SU-DHL-6 (cell line): ENCODE measurements at regions not wholly inside any gene's neighbourhood (a gene's known extent, or its start where the extent isn't known, plus 50 kb on each side); places are given as distances from the start of the nearest gene placed in this dataset.

Experiments used
- H2AFZ ChIP-seq: fragments of 200-600 bp; sonication (generic); 2 replicates; pipeline ENCODE4 v1.6.1; 2014; ENCODE audit warnings: low read depth, mild to moderate bottlenecking, moderate library complexity, mixed read lengths, antibody characterized with exemption, low read length; ENCODE audit not compliant: severe bottlenecking
- H3F3A ChIP-seq: fragments of 200-600 bp; shearing (Covaris generic); 2 replicates; pipeline ENCODE4 v1.6.0; 2016; ENCODE audit warnings: antibody characterized with exemption, mild to moderate bottlenecking; ENCODE audit not compliant: insufficient read depth
- H3K27ac ChIP-seq: fragments of 200-600 bp; sonication (generic); 2 replicates; pipeline ENCODE4 v1.5.1; 2016; ENCODE audit warnings: low read depth, mild to moderate bottlenecking, low read length, moderate library complexity, mixed read lengths
- H3K27me3 ChIP-seq: fragments of 200-600 bp; sonication (generic), shearing (Covaris generic); 2 replicates; pipeline ENCODE4 v1.6.0; 2014; ENCODE audit warnings: mild to moderate bottlenecking, low read length
- H3K36me3 ChIP-seq: fragments of 200-600 bp; sonication (generic); 2 replicates; pipeline ENCODE4 v1.6.1; 2014; ENCODE audit warnings: mild to moderate bottlenecking, low read length, mixed read lengths
- H3K4me2 ChIP-seq: fragments of 300-600, 200-600 bp; shearing (Covaris generic), sonication (generic); 2 replicates; pipeline ENCODE4 v1.6.0; 2014; ENCODE audit warnings: low read length, low read depth, mild to moderate bottlenecking; ENCODE audit not compliant: poor library complexity, severe bottlenecking
- H3K4me3 ChIP-seq: fragments of 200-600 bp; sonication (generic); 2 replicates; pipeline ENCODE4 v1.5.1; 2014; ENCODE audit warnings: antibody characterized with exemption, low read length, mild to moderate bottlenecking, mixed read lengths; ENCODE audit not compliant: insufficient read depth, poor library complexity, severe bottlenecking
- H3K79me2 ChIP-seq: fragments of 200-600 bp; sonication (generic); 2 replicates; pipeline ENCODE4 v1.6.1; 2014; ENCODE audit warnings: mild to moderate bottlenecking, low read length, moderate library complexity; ENCODE audit not compliant: insufficient read depth
- H3K9ac ChIP-seq: fragments of 200-600 bp; sonication (generic); 2 replicates; pipeline ENCODE4 v1.7.0; 2014; ENCODE audit warnings: mild to moderate bottlenecking, low read length
- H3K9me2 ChIP-seq: fragments of 200-600 bp; sonication (generic); replicated peaks from 2 replicates; pipeline ENCODE4 v1.6.1; 2014; ENCODE audit warnings: low read length; ENCODE audit not compliant: insufficient read depth
- H3K9me3 ChIP-seq: fragments of 200-600 bp; sonication (generic); 2 replicates; pipeline ENCODE4 v1.6.1; 2014; ENCODE audit warnings: low read length, mixed read lengths; ENCODE audit not compliant: insufficient read depth
- H4K20me1 ChIP-seq: fragments of 200-600 bp; sonication (generic); 2 replicates; pipeline ENCODE4 v1.6.1; 2014; ENCODE audit warnings: low read depth, mild to moderate bottlenecking, antibody characterized with exemption, low read length, moderate library complexity, mixed read lengths
- EZH2phosphoT487 ChIP-seq: fragments of 200-600 bp; sonication (generic), shearing (Covaris generic); conservative IDR thresholded peaks from 2 replicates; pipeline ENCODE4 v1.6.1; 2018; ENCODE audit warnings: mild to moderate bottlenecking, antibody characterized with exemption, low read length, moderate library complexity, mixed read lengths
- TF ChIP-seq, protein P1 (sequence below): fragments of 200-600 bp; sonication (generic); IDR thresholded peaks from one replicate; pipeline ENCODE4 v1.5.1; 2017; ENCODE audit warnings: antibody characterized with exemption, mild to moderate bottlenecking, low read length, moderate library complexity; ENCODE audit not compliant: insufficient read depth, poor library complexity, severe bottlenecking

DNA sequence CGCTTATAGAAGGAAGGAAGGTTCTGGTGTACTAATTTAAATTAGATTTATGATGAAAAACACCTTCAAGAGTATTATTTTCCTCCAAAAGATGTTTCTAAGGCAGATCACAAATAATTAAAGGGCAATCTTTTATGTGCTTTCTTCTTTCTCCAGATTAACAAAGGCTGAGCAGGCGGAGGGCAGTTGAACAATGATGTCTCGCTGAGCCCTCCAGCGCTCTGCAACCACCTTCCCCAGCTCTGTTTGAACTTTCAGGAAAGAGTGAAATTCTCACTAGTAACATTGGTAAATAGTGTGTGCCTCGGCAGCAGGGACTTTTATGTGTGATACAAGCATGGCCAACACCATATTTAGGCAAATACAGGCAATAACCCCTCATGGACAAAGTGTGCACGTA is 379.1 kb upstream of the MKI67 start:
- H3K9me2 ChIP-seq, result no peaks in the 10 kb centered on the region; the same call in 1 of the 2 replicates
- TF ChIP-seq, protein P1, sequence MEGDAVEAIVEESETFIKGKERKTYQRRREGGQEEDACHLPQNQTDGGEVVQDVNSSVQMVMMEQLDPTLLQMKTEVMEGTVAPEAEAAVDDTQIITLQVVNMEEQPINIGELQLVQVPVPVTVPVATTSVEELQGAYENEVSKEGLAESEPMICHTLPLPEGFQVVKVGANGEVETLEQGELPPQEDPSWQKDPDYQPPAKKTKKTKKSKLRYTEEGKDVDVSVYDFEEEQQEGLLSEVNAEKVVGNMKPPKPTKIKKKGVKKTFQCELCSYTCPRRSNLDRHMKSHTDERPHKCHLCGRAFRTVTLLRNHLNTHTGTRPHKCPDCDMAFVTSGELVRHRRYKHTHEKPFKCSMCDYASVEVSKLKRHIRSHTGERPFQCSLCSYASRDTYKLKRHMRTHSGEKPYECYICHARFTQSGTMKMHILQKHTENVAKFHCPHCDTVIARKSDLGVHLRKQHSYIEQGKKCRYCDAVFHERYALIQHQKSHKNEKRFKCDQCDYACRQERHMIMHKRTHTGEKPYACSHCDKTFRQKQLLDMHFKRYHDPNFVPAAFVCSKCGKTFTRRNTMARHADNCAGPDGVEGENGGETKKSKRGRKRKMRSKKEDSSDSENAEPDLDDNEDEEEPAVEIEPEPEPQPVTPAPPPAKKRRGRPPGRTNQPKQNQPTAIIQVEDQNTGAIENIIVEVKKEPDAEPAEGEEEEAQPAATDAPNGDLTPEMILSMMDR, result no peak
- TF ChIP-seq EZH2phosphoT487, result no peak
- no peak overlapping the region for H3K27ac ChIP-seq
- no peak overlapping the region for H2AFZ ChIP-seq
- H3K4me3 ChIP-seq, result no peak overlapping the region
- no peaks in the 10 kb centered on the region for H3K27me3 ChIP-seq
- no peak overlapping the region for H3K9ac ChIP-seq
- H3K9me3 ChIP-seq, result no peaks in the 10 kb centered on the region
- H3K79me2 ChIP-seq, result no peaks in the 10 kb centered on the region
- H3K36me3 ChIP-seq, result no peaks in the 10 kb centered on the region
- no peaks in the 10 kb centered on the region for H3F3A ChIP-seq
- no peak overlapping the region for H3K4me2 ChIP-seq
- no peaks in the 10 kb centered on the region for H4K20me1 ChIP-seq

DNA sequence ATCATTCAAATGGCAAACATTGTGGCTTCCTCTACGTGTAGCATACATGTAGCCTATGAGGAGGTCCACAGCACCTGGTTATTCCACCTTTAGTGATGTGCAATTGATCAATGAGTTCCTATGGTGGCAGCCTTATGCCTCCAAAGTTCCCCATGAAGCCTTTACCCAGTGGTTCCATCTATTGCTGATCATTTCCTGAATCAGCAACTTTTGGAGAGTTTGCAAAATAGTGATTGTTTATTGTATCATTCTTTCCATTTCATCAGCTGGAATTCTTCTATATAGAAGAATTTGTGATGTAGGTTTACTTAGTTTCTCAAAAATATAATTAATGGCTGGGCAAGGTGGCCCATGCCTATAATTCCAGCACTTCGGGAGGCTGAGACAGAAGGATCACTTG is 380.2 kb upstream of the MKI67 start:
- Histone ChIP-seq H3K4me3 (no peak overlapping the region), H4K20me1 (no peaks in the 10 kb centered on the region), H3K9me2 (no peaks in the 10 kb centered on the region; the same call in 1 of the 2 replicates), H3K9ac (no peak overlapping the region), H3K4me2 (no peak overlapping the region), H3F3A (no peaks in the 10 kb centered on the region), H3K27me3 (no peaks in the 10 kb centered on the region), H3K36me3 (no peaks in the 10 kb centered on the region), H2AFZ (no peak overlapping the region), H3K27ac (no peak overlapping the region), H3K9me3 (no peaks in the 10 kb centered on the region), H3K79me2 (no peaks in the 10 kb centered on the region)
- no peak for TF ChIP-seq EZH2phosphoT487
- TF ChIP-seq, protein P1, result no peak

DNA sequence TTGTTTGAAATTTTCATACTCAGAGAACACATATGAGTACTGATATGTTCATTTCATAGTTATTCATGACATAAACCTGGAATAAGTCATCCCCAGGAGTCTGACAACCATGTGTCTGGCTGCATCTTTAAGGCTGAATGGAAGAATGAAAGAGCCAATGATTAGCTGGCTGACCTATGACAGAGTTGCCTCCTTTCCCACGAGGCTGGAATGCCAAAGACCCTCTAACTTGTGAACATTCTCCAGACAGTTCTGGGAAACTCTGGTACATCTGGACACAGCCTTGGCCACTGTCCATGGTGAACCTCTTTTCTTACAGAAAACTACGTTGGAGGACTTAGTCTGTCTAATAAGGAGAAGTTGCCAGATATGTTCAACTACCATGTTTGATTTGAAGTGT is 380.8 kb upstream of the MKI67 start:
- no peak overlapping the region for H3K4me3 ChIP-seq
- H4K20me1 ChIP-seq, result no peaks in the 10 kb centered on the region
- TF ChIP-seq, protein P1, result no peak
- TF ChIP-seq EZH2phosphoT487, result no peak
- no peaks in the 10 kb centered on the region for H3K79me2 ChIP-seq
- no peaks in the 10 kb centered on the region for H3K36me3 ChIP-seq
- H3F3A ChIP-seq, result no peaks in the 10 kb centered on the region
- no peaks in the 10 kb centered on the region; the same call in 1 of the 2 replicates for H3K9me2 ChIP-seq
- no peak overlapping the region for H2AFZ ChIP-seq
- H3K27ac ChIP-seq, result no peak overlapping the region
- H3K9me3 ChIP-seq, result no peaks in the 10 kb centered on the region
- H3K9ac ChIP-seq, result no peak overlapping the region
- no peak overlapping the region for H3K4me2 ChIP-seq
- no peaks in the 10 kb centered on the region for H3K27me3 ChIP-seq

DNA sequence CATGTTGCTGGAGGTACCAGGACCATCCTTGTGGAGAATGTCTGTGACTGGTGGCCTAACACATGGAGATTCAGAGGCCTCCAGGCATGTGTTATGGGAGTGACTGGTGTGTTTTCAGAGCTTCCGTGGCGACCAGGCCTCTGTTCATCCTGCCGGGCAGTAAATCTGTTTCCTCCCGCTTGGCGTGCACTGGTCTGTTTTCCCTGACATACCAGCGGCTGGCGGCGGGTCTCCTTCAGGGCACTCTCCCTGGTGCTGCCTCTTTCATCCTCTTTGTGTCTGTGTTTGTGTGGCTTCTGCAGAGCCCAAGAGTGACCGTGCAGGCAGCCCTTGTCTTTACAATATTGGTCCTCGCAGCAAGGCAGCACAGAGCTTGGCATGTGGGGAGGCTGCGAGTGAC is 385.1 kb upstream of the MKI67 start:
- H4K20me1 ChIP-seq, result no peaks in the 10 kb centered on the region
- no peaks in the 10 kb centered on the region for H3K27me3 ChIP-seq
- H3K9ac ChIP-seq, result no peak overlapping the region
- H3K79me2 ChIP-seq, result no peaks in the 10 kb centered on the region
- no peak overlapping the region for H3K4me2 ChIP-seq
- no peak overlapping the region for H2AFZ ChIP-seq
- no peaks in the 10 kb centered on the region for H3F3A ChIP-seq
- TF ChIP-seq, protein P1, result no peak
- no peak for TF ChIP-seq EZH2phosphoT487
- no peaks in the 10 kb centered on the region for H3K36me3 ChIP-seq
- H3K9me3 ChIP-seq, result no peaks in the 10 kb centered on the region
- no peak overlapping the region for H3K4me3 ChIP-seq
- no peak overlapping the region for H3K27ac ChIP-seq
- H3K9me2 ChIP-seq, result no peaks in the 10 kb centered on the region; the same call in 1 of the 2 replicates
